GM10266 (cell line): ENCODE measurements at regions not wholly inside any gene's neighbourhood (a gene's known extent, or its start where the extent isn't known, plus 50 kb on each side); places are given as distances from the start of the nearest gene placed in this dataset.
A peak's percentile ranks its signal among the peaks of the same experiment; 100 is the strongest.

Source experiments
- DNase-seq: peaks from one replicate; pipeline ENCODE4 v3.0.0; 2012; ENCODE audit errors: extremely low spot score
- CTCF ChIP-seq: IDR thresholded peaks from 2 replicates; pipeline ENCODE4 v1.5.1; 2012; ENCODE audit warnings: mild to moderate bottlenecking, low read depth; ENCODE audit not compliant: control insufficient read depth, insufficient read depth; ENCODE audit errors: missing control alignments

- no peak for TF ChIP-seq CTCF
- no peak for DNase-seq
Observed at GRCh38 chr2:37568565-37568964, 102.9 kb downstream of the CDC42EP3 start.

GRCh38 chr2:37569131-37569823 is 102.2 kb downstream of the CDC42EP3 start:
- DNase-seq = no peak
- TF ChIP-seq CTCF = no peak

- TF ChIP-seq CTCF = no peak
- no peak for DNase-seq
Observed at GRCh38 chr2:37569986-37570679, 101.3 kb downstream of the CDC42EP3 start.

GRCh38 chr2:37570773-37571586 is 100.5 kb downstream of the CDC42EP3 start:
- no peak for TF ChIP-seq CTCF
- peak; percentile 45 for DNase-seq

- DNase-seq = no peak
- TF ChIP-seq CTCF = no peak
Observed at GRCh38 chr2:37571587-37572136, 99.8 kb downstream of the CDC42EP3 start.

GRCh38 chr2:37573451-37574388 is 97.7 kb downstream of the CDC42EP3 start:
- DNase-seq = peak; percentile 24
- TF ChIP-seq CTCF = no peak
